ENCODE measurements at regions not wholly inside any gene's neighbourhood (a gene's known extent, or its start where the extent isn't known, plus 50 kb on each side); places are given as distances from the start of the nearest gene placed in this dataset.

GRCh38 chr2:217667035-217667434, 335.8 kb downstream of the TNS1 start:
- TF ChIP-seq CTCF (IDR thresholded peaks at IDR 0.05) (no peak), EZH2 (IDR thresholded peaks at IDR 0.05; ENCODE audit: borderline replicate concordance, insufficient read depth, low read depth, low read length, poor library complexity, severe bottlenecking) (no peak)
